ENCODE measurements at regions not wholly inside any gene's neighbourhood (a gene's known extent, or its start where the extent isn't known, plus 50 kb on each side); places are given as distances from the start of the nearest gene placed in this dataset.

DNA sequence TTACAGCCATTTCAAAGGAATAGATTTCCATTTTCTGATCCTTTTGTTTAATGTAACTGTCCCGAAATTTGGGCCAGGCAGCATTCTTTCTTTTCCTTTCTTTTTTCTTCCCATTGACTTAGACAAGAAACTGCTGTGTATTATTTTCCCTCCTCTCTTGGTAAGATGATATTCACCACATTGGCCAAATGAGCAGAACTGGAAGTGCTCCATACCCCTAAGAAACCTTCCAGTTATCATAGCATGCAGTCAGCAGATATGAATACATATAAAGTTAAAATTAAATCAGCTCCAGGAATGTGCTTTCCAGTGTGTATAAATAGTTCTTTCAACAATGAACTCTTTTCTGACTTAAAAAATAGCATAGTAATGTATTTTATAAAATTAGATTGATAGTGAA, 168.5 kb upstream of the GAS1 start:
- no peaks in the 10 kb centered on the region for H4K20me1 ChIP-seq (ENCODE audit: control insufficient read depth, extremely low read depth, insufficient read depth, low read length)
- FAIRE-seq: no peak
- dilution Hi-C loops (cut with MboI; ENCODE audit: extremely low pct_ligation_motif_present, low sequenced_read_pairs): no loop called here

DNA sequence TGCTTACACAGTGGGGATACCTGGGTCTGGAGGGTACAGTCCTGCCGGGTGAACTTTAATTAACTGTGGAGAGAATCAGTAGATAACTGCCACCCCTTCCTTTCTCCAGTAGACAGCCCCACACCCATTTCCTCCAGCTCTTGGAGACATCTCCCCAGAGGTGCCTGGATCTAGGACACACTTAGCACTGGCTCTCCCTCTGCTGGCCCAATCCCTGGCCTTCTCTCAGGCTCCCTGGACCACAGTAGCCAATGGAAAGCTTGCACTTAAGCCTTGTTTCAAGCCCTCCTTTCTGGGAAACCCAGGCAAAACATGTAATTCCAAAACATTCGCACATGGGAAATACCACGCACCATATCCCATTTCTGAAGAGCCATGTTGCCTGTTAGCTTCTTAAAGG, 169.2 kb upstream of the GAS1 start:
- Histone ChIP-seq H3K79me2 (ENCODE audit: control insufficient read depth, insufficient read depth, low read length) (no peaks in the 10 kb centered on the region), H3K9ac (ENCODE audit: control insufficient read depth, extremely low read depth, insufficient read depth, low read length) (no peak overlapping the region), H3K4me1 (ENCODE audit: control insufficient read depth, extremely low read depth, insufficient read depth, low read length) (peaks cover 3% of the 10 kb centered on the region), H2AFZ (ENCODE audit: control insufficient read depth, low read length) (no peak overlapping the region), H3K9me1 (ENCODE audit: control insufficient read depth, extremely low read depth, insufficient read depth, low read length) (no peaks in the 10 kb centered on the region), H3K36me3 (ENCODE audit: control insufficient read depth in 2 of 2, extremely low read depth in 1 of 2, insufficient read depth in 2 of 2, low read length in 2 of 2) (no peaks in the 10 kb centered on the region), H3K9me3 (ENCODE audit: control insufficient read depth, low read depth, low read length) (no peaks in the 10 kb centered on the region), H3K4me3 (ENCODE audit: control insufficient read depth in 2 of 3, extremely low read depth in 1 of 3, insufficient read depth in 2 of 3, low read depth in 1 of 3, low read length in 3 of 3) (no peak overlapping the region), H3K4me2 (ENCODE audit: control insufficient read depth, extremely low read depth, insufficient read depth, low read depth, low read length) (no peak overlapping the region), H3K27ac (ENCODE audit: control insufficient read depth, insufficient read depth, low read length) (no peak overlapping the region), H3K27me3 (ENCODE audit: control insufficient read depth, extremely low read depth, insufficient read depth, low read length) (no peaks in the 10 kb centered on the region), H4K20me1 (ENCODE audit: control insufficient read depth, extremely low read depth, insufficient read depth, low read length) (no peaks in the 10 kb centered on the region)
- FAIRE-seq (no peak), DNase-seq (ENCODE audit: low read depth, low spot score) (no peak)
- dilution Hi-C loops (cut with MboI; ENCODE audit: extremely low pct_ligation_motif_present, low sequenced_read_pairs): no loop called here
- TF ChIP-seq EZH2 (IDR thresholded peaks at IDR 0.05; ENCODE audit: low read length): no peak
- TF ChIP-seq, protein P1, sequence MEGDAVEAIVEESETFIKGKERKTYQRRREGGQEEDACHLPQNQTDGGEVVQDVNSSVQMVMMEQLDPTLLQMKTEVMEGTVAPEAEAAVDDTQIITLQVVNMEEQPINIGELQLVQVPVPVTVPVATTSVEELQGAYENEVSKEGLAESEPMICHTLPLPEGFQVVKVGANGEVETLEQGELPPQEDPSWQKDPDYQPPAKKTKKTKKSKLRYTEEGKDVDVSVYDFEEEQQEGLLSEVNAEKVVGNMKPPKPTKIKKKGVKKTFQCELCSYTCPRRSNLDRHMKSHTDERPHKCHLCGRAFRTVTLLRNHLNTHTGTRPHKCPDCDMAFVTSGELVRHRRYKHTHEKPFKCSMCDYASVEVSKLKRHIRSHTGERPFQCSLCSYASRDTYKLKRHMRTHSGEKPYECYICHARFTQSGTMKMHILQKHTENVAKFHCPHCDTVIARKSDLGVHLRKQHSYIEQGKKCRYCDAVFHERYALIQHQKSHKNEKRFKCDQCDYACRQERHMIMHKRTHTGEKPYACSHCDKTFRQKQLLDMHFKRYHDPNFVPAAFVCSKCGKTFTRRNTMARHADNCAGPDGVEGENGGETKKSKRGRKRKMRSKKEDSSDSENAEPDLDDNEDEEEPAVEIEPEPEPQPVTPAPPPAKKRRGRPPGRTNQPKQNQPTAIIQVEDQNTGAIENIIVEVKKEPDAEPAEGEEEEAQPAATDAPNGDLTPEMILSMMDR (optimal IDR thresholded peaks at IDR 0.05 in 1 of 3, IDR thresholded peaks at IDR 0.05 in 1 of 3, conservative IDR thresholded peaks at IDR 0.05 in 1 of 3; ENCODE audit: extremely low read depth in 1 of 3, insufficient read depth in 2 of 3, low read length in 3 of 3): no peak

More for the DNA sequence above, 168.5 kb upstream of the GAS1 start:
- H3K4me2 ChIP-seq (ENCODE audit: control insufficient read depth, extremely low read depth, insufficient read depth, low read depth, low read length): no peak overlapping the region
- no peaks in the 10 kb centered on the region for H3K9me1 ChIP-seq (ENCODE audit: control insufficient read depth, extremely low read depth, insufficient read depth, low read length)
- DNase-seq (ENCODE audit: low read depth, low spot score): no peak
- no peaks in the 10 kb centered on the region for H3K9me3 ChIP-seq (ENCODE audit: control insufficient read depth, low read depth, low read length)
- TF ChIP-seq, protein P1 (optimal IDR thresholded peaks at IDR 0.05 in 1 of 3, IDR thresholded peaks at IDR 0.05 in 1 of 3, conservative IDR thresholded peaks at IDR 0.05 in 1 of 3; ENCODE audit: extremely low read depth in 1 of 3, insufficient read depth in 2 of 3, low read length in 3 of 3): no peak
- TF ChIP-seq EZH2 (IDR thresholded peaks at IDR 0.05; ENCODE audit: low read length): no peak
- no peaks in the 10 kb centered on the region for H3K36me3 ChIP-seq (ENCODE audit: control insufficient read depth in 2 of 2, extremely low read depth in 1 of 2, insufficient read depth in 2 of 2, low read length in 2 of 2)
- H2AFZ ChIP-seq (ENCODE audit: control insufficient read depth, low read length): no peak overlapping the region
- no peaks in the 10 kb centered on the region for H3K79me2 ChIP-seq (ENCODE audit: control insufficient read depth, insufficient read depth, low read length)
- peaks cover 3% of the 10 kb centered on the region for H3K4me1 ChIP-seq (ENCODE audit: control insufficient read depth, extremely low read depth, insufficient read depth, low read length)
- H3K27ac ChIP-seq (ENCODE audit: control insufficient read depth, insufficient read depth, low read length): no peak overlapping the region
- H3K27me3 ChIP-seq (ENCODE audit: control insufficient read depth, extremely low read depth, insufficient read depth, low read length): no peaks in the 10 kb centered on the region
- H3K4me3 ChIP-seq (ENCODE audit: control insufficient read depth in 2 of 3, extremely low read depth in 1 of 3, insufficient read depth in 2 of 3, low read depth in 1 of 3, low read length in 3 of 3): no peak overlapping the region
- no peak overlapping the region for H3K9ac ChIP-seq (ENCODE audit: control insufficient read depth, extremely low read depth, insufficient read depth, low read length)
